ENCODE measurements at regions not wholly inside any gene's neighbourhood (a gene's known extent, or its start where the extent isn't known, plus 50 kb on each side); places are given as distances from the start of the nearest gene placed in this dataset.
A peak's percentile ranks its signal among the peaks of the same experiment; 100 is the strongest.

DNA sequence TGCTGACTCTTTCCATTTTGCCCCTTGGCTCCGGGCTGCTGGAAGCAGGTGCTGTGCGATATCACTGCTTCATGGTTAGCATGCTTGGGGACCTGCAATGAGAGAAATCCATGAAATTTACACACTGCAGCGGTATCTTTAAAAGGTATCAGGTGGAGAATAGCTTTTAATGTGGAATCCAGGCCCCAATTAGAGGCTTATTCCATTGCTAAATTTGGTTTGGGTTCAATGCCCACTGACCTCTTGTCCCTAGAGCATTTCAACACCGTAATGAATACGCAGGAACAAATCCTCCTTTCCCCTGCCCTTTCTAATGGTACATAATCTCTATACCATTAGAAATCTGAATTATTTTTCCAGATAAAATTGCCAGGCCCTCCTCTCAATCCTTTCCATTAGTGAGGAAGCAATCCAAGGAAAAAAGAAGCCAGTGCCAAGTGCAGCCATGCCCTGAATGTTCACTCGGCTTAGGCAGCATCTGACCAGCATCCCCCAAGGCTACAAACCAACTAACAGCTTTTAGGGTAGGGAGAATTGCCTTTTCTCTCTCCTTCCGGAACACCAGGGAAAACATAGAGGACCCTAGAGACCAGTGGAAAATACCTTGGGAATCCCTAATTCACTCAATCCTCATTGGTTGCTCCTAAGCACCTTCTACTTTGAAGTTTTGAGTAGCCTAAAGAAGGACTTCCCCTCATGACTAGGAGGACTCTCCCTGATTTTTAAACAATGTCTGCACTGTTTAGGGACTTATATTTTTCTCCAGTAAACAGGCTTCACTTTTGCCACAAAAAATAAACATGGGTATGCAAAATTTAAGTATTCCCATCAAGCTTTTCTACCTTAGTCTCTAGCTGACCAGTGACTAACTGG lies 143.1 kb downstream of the QRSL1 start:
- Histone ChIP-seq H3K27me3 (ENCODE audit: control insufficient read depth in 4 of 4, insufficient read depth in 4 of 4, low read length in 3 of 4) (no peaks in the 10 kb centered on the region), H3K9ac (ENCODE audit: low read depth in 1 of 2, low read length in 2 of 2) (no peak overlapping the region), H3K4me1 (ENCODE audit: control insufficient read depth in 4 of 4, insufficient read depth in 4 of 4, low read length in 3 of 4) (peaks cover 3 to 36% (median 17%) of the 10 kb centered on the region in 4 donors), H3K9me3 (ENCODE audit: control insufficient read depth in 4 of 4, low read length in 3 of 4) (peaks cover 0 to 4% (median 0%) of the 10 kb centered on the region in 4 donors), H3K27ac (ENCODE audit: low read depth in 1 of 2, low read length in 2 of 2) (peak overlapping the region in 1 of 2 donors; percentile 24), H3K36me3 (ENCODE audit: control insufficient read depth in 4 of 4, insufficient read depth in 3 of 4, low read depth in 1 of 4, low read length in 3 of 4) (peaks cover 0 to 24% (median 17%) of the 10 kb centered on the region in 4 donors), H3K4me3 (ENCODE audit: low read depth in 1 of 3, low read length in 3 of 3) (no peak overlapping the region)
- no peak for DNase-seq (ENCODE audit: low spot score)
- WGBS: 59% methylated on average over 7 of the region's 7 CpGs
- TF ChIP-seq TAF1 (conservative IDR thresholded peaks at IDR 0.05) (no peak), FOXA2 (IDR thresholded peaks at IDR 0.05) (no peak), GABPA (IDR thresholded peaks at IDR 0.05 in 1 of 2, conservative IDR thresholded peaks at IDR 0.05 in 1 of 2) (no peak), JUND (IDR thresholded peaks at IDR 0.05) (peak in 1 of 2 donors; percentile 17), RAD21 (IDR thresholded peaks at IDR 0.05) (peak in 1 of 2 donors; percentile 37), FOXA1 (IDR thresholded peaks at IDR 0.05) (no peak), NR2F2 (IDR thresholded peaks at IDR 0.05) (no peak), SP1 (IDR thresholded peaks at IDR 0.05) (peak; percentile 49), HNF4A (conservative IDR thresholded peaks at IDR 0.05) (peak; percentile 69 to 82), HNF4G (IDR thresholded peaks at IDR 0.05) (peak; percentile 24), YY1 (IDR thresholded peaks at IDR 0.05) (peak; percentile 32), RXRA (IDR thresholded peaks at IDR 0.05) (peak; percentile 88 to 92), EGR1 (IDR thresholded peaks at IDR 0.05; ENCODE audit: low read depth in 2 of 2) (no peak)
- TF ChIP-seq, protein P1, sequence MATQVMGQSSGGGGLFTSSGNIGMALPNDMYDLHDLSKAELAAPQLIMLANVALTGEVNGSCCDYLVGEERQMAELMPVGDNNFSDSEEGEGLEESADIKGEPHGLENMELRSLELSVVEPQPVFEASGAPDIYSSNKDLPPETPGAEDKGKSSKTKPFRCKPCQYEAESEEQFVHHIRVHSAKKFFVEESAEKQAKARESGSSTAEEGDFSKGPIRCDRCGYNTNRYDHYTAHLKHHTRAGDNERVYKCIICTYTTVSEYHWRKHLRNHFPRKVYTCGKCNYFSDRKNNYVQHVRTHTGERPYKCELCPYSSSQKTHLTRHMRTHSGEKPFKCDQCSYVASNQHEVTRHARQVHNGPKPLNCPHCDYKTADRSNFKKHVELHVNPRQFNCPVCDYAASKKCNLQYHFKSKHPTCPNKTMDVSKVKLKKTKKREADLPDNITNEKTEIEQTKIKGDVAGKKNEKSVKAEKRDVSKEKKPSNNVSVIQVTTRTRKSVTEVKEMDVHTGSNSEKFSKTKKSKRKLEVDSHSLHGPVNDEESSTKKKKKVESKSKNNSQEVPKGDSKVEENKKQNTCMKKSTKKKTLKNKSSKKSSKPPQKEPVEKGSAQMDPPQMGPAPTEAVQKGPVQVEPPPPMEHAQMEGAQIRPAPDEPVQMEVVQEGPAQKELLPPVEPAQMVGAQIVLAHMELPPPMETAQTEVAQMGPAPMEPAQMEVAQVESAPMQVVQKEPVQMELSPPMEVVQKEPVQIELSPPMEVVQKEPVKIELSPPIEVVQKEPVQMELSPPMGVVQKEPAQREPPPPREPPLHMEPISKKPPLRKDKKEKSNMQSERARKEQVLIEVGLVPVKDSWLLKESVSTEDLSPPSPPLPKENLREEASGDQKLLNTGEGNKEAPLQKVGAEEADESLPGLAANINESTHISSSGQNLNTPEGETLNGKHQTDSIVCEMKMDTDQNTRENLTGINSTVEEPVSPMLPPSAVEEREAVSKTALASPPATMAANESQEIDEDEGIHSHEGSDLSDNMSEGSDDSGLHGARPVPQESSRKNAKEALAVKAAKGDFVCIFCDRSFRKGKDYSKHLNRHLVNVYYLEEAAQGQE (IDR thresholded peaks at IDR 0.05): no peak
- TF ChIP-seq, protein P2, sequence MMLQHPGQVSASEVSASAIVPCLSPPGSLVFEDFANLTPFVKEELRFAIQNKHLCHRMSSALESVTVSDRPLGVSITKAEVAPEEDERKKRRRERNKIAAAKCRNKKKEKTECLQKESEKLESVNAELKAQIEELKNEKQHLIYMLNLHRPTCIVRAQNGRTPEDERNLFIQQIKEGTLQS (IDR thresholded peaks at IDR 0.05): no peak
- TF ChIP-seq, protein P3, sequence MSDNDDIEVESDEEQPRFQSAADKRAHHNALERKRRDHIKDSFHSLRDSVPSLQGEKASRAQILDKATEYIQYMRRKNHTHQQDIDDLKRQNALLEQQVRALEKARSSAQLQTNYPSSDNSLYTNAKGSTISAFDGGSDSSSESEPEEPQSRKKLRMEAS (IDR thresholded peaks at IDR 0.05): no peak
- TF ChIP-seq, protein P4, sequence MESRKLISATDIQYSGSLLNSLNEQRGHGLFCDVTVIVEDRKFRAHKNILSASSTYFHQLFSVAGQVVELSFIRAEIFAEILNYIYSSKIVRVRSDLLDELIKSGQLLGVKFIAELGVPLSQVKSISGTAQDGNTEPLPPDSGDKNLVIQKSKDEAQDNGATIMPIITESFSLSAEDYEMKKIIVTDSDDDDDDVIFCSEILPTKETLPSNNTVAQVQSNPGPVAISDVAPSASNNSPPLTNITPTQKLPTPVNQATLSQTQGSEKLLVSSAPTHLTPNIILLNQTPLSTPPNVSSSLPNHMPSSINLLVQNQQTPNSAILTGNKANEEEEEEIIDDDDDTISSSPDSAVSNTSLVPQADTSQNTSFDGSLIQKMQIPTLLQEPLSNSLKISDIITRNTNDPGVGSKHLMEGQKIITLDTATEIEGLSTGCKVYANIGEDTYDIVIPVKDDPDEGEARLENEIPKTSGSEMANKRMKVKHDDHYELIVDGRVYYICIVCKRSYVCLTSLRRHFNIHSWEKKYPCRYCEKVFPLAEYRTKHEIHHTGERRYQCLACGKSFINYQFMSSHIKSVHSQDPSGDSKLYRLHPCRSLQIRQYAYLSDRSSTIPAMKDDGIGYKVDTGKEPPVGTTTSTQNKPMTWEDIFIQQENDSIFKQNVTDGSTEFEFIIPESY (IDR thresholded peaks at IDR 0.05): no peak
- TF ChIP-seq, protein P5, sequence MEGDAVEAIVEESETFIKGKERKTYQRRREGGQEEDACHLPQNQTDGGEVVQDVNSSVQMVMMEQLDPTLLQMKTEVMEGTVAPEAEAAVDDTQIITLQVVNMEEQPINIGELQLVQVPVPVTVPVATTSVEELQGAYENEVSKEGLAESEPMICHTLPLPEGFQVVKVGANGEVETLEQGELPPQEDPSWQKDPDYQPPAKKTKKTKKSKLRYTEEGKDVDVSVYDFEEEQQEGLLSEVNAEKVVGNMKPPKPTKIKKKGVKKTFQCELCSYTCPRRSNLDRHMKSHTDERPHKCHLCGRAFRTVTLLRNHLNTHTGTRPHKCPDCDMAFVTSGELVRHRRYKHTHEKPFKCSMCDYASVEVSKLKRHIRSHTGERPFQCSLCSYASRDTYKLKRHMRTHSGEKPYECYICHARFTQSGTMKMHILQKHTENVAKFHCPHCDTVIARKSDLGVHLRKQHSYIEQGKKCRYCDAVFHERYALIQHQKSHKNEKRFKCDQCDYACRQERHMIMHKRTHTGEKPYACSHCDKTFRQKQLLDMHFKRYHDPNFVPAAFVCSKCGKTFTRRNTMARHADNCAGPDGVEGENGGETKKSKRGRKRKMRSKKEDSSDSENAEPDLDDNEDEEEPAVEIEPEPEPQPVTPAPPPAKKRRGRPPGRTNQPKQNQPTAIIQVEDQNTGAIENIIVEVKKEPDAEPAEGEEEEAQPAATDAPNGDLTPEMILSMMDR (IDR thresholded peaks at IDR 0.05; ENCODE audit: low read depth, low read length, missing input control): no peak
